Gastroesophageal sphincter (tissue), 4 donors: ENCODE measurements at regions not wholly inside any gene's neighbourhood (a gene's known extent, or its start where the extent isn't known, plus 50 kb on each side); places are given as distances from the start of the nearest gene placed in this dataset.

Experiments used
- ATAC-seq: fragments of 150-250 bp; one replicate; pipeline ENCODE4 v1.9.1; 2016; ENCODE audit warnings: mild to moderate bottlenecking, moderate library complexity
- H3K27ac ChIP-seq, 4 donors: fragments of 200-600 bp; sonication (generic) in 3 of 4; 1 replicate in 3 of 4; 2 replicates in 1 of 4; pipeline ENCODE4 v1.5.1; 2016 to 2019
- H3K27me3 ChIP-seq: fragments of 200-600 bp; sonication (generic); one replicate; pipeline ENCODE4 v1.5.1; 2019
- H3K36me3 ChIP-seq, 2 donors: fragments of 200-600 bp; sonication (generic); one replicate each; pipeline ENCODE4 v1.5.1; 2019; ENCODE audit warnings: control low read depth in 1 of 2
- H3K4me1 ChIP-seq, 3 donors: fragments of 200-600 bp; sonication (generic); 1 replicate in 2 of 3; 2 replicates in 1 of 3; pipeline ENCODE4 v1.5.1; 2016 to 2019; ENCODE audit warnings: control low read depth in 2 of 3
- H3K4me3 ChIP-seq, 2 donors: fragments of 200-600 bp; sonication (generic); one replicate each; pipeline ENCODE4 v1.5.1; 2019; ENCODE audit warnings: mild to moderate bottlenecking in 1 of 2, moderate library complexity in 1 of 2
- H3K9me3 ChIP-seq, 3 donors: fragments of 200-600 bp; sonication (generic); one replicate each; pipeline ENCODE4 v1.5.1; 2017 to 2019; ENCODE audit warnings: control low read depth in 2 of 3
- CTCF ChIP-seq, 4 experiments: fragments of 200-600 bp in 2 of 4; fragments of 450-650 bp in 2 of 4; sonication (generic) in 1 of 4; IDR thresholded peaks; one replicate each; pipeline ENCODE4 v1.5.1; 2017 to 2019; ENCODE audit warnings: antibody characterized with exemption in 4 of 4, mild to moderate bottlenecking in 2 of 4, moderate library complexity in 2 of 4
- EP300 ChIP-seq: sonication (generic); formaldehyde crosslinking; IDR thresholded peaks from one replicate; pipeline ENCODE4 v1.6.1; 2017; ENCODE audit warnings: antibody characterized with exemption, mild to moderate bottlenecking
- POLR2A ChIP-seq, 2 donors: fragments of 450-650 bp; IDR thresholded peaks; one replicate each; pipeline ENCODE4 v1.6.1; 2017; ENCODE audit warnings: antibody characterized with exemption in 2 of 2, mild to moderate bottlenecking in 2 of 2, moderate library complexity in 1 of 2
- POLR2AphosphoS5 ChIP-seq: sonication (generic); formaldehyde crosslinking; IDR thresholded peaks from one replicate; pipeline ENCODE4 v1.6.1; 2017; ENCODE audit warnings: antibody characterized with exemption
- WGBS, 2 donors: methylation state at CpG; one replicate each; pipeline ENCODE4 v1.1.5; 2018; ENCODE audit warnings: low coverage in 1 of 2; 5-methylcytosine and 5-hydroxymethylcytosine counted together

GRCh38 chr10:36051500-36051991, 409.4 kb upstream of the FZD8 start:
- TF ChIP-seq EP300 (no peak), POLR2A (IDR thresholded peaks at IDR 0.05) (no peak), CTCF (IDR thresholded peaks at IDR 0.05) (no peak), POLR2AphosphoS5 (no peak)
- 51 to 55% methylated on average over 4 of the region's 4 CpGs for WGBS, 2 donors
- H3K9me3 ChIP-seq, result no peaks in the 10 kb centered on the region
- peaks cover 0 to 11% (median 0%) of the 10 kb centered on the region in 3 donors for H3K4me1 ChIP-seq
- H3K4me3 ChIP-seq, result no peak overlapping the region
- H3K36me3 ChIP-seq, result no peaks in the 10 kb centered on the region
- no peaks in the 10 kb centered on the region for H3K27me3 ChIP-seq
- no peak for ATAC-seq
- H3K27ac ChIP-seq, result no peak overlapping the region

DNA sequence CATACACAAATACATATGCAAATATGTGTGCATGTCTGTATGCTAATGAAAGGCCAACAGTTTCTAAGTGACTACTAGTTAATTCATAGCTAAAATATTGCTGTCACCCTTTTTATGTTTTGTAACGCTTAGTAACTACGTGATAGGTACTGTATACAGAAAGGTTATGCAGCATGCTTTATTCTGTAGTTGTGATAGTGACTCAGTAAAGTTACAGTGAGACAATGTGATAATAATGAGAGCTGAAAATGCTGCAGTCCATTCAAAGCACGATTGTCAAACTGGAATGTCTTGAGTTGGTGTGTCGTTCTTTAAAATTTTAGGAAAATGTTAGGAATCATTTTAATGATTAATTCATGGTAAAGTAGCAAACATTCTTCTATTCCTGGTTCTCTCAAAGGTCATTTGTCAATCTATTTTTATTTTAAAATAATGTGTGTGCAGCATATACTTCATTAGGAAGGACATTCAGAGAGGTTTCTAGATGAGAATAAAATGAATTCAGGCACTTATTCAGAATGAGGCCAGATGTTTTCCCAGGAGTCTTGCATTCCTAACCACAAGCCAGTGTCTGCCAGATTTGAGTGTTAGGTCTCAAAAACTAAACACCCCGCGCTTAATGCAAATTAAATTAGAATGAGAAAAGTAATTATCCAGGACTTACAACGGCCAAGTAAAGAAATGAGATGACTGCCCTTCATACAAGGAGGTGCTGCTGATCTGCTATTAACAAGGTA, 408.8 kb upstream of the FZD8 start:
- Histone ChIP-seq H3K9me3 (no peaks in the 10 kb centered on the region), H3K4me3 (no peak overlapping the region), H3K27ac (no peak overlapping the region), H3K4me1 (peaks cover 0 to 11% (median 0%) of the 10 kb centered on the region in 3 donors), H3K27me3 (no peaks in the 10 kb centered on the region), H3K36me3 (no peaks in the 10 kb centered on the region)
- TF ChIP-seq POLR2A (IDR thresholded peaks at IDR 0.05) (no peak), EP300 (no peak), POLR2AphosphoS5 (no peak), CTCF (IDR thresholded peaks at IDR 0.05) (no peak)
- no peak for ATAC-seq
- WGBS, 2 donors, result 18 to 26% methylated on average over 7 of the region's 7 CpGs

DNA sequence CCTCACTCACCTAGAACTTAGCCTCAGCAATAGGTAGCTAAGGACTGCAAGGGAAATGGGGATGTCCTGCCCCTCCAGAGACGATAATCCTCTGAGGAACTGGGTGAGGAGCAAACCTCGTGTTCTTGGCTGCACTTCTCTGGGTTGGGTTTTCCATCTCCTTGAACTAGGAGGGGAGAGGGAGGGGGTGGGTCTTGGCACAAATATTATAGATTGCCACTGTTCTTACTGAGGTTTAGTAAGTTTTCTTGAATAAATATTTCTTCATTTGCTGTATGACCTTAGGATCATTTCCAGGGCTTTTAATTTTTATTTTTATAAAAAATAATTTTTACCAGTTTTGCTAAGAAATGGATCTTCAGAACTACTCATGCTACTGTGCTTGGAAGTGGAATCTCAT, 406.7 kb upstream of the FZD8 start:
- TF ChIP-seq POLR2AphosphoS5 (no peak), POLR2A (IDR thresholded peaks at IDR 0.05) (no peak), EP300 (no peak), CTCF (IDR thresholded peaks at IDR 0.05) (no peak)

GRCh38 chr10:36048236-36048635, 406.1 kb upstream of the FZD8 start:
- no peak for ATAC-seq
- H3K36me3 ChIP-seq, result no peaks in the 10 kb centered on the region
- H3K9me3 ChIP-seq, result no peaks in the 10 kb centered on the region
- H3K27me3 ChIP-seq, result no peaks in the 10 kb centered on the region
- H3K4me3 ChIP-seq, result no peak overlapping the region
- TF ChIP-seq POLR2A (IDR thresholded peaks at IDR 0.05), result no peak
- no peak for TF ChIP-seq POLR2AphosphoS5
- TF ChIP-seq EP300, result no peak
- no peak for TF ChIP-seq CTCF (IDR thresholded peaks at IDR 0.05)
- H3K4me1 ChIP-seq, result peaks cover 0 to 11% (median 0%) of the 10 kb centered on the region in 3 donors
- H3K27ac ChIP-seq, result no peak overlapping the region

More for the DNA sequence above, 406.7 kb upstream of the FZD8 start:
- Histone ChIP-seq H3K36me3 (no peaks in the 10 kb centered on the region), H3K27me3 (no peaks in the 10 kb centered on the region), H3K27ac (no peak overlapping the region), H3K4me1 (peaks cover 0 to 11% (median 0%) of the 10 kb centered on the region in 3 donors), H3K4me3 (no peak overlapping the region), H3K9me3 (no peaks in the 10 kb centered on the region)
- WGBS, 2 donors, result 93% methylated on average over 2 of the region's 2 CpGs; no CpG with 5 or more reads in 1 of the 2 donors
- ATAC-seq, result no peak

GRCh38 chr10:36042135-36042534, 400.0 kb upstream of the FZD8 start:
- Histone ChIP-seq H3K27me3 (no peaks in the 10 kb centered on the region), H3K4me1 (no peaks in the 10 kb centered on the region), H3K4me3 (no peak overlapping the region), H3K9me3 (no peaks in the 10 kb centered on the region), H3K27ac (no peak overlapping the region), H3K36me3 (no peaks in the 10 kb centered on the region)
- TF ChIP-seq POLR2A (IDR thresholded peaks at IDR 0.05), result no peak
- TF ChIP-seq EP300, result no peak
- TF ChIP-seq POLR2AphosphoS5, result no peak
- no peak for TF ChIP-seq CTCF (IDR thresholded peaks at IDR 0.05)
- no peak for ATAC-seq
- WGBS, 2 donors, result 80 to 83% methylated on average over 2 of the region's 2 CpGs
